IMR-90 (cell line): ENCODE measurements at regions not wholly inside any gene's neighbourhood (a gene's known extent, or its start where the extent isn't known, plus 50 kb on each side); places are given as distances from the start of the nearest gene placed in this dataset.

ENCODE experiments used
- BHLHE40 ChIP-seq: fragments of 150-350 bp; IDR thresholded peaks from 2 replicates; pipeline ENCODE4 v1.6.1; 2016; ENCODE audit warnings: mild to moderate bottlenecking, low read depth, low read length
- CEBPB ChIP-seq: IDR thresholded peaks from 2 replicates; pipeline ENCODE4 v1.6.1; 2012; ENCODE audit warnings: low read depth, low read length, improper control_type of control experiment
- CHD1 ChIP-seq: IDR thresholded peaks from 2 replicates; pipeline ENCODE4 v1.6.1; 2012; ENCODE audit warnings: low read depth, low read length, improper control_type of control experiment
- FOS ChIP-seq: fragments of 150-350 bp; IDR thresholded peaks from 2 replicates; pipeline ENCODE4 v1.6.1; 2016; ENCODE audit warnings: low read depth, low read length
- MAFK ChIP-seq: IDR thresholded peaks from 2 replicates; pipeline ENCODE4 v1.6.1; 2012; ENCODE audit warnings: low read depth, low read length, improper control_type of control experiment
- MXI1 ChIP-seq: IDR thresholded peaks from 2 replicates; pipeline ENCODE4 v1.6.1; 2012; ENCODE audit warnings: low read depth, mild to moderate bottlenecking, low read length, moderate library complexity, borderline replicate concordance
- POLR2A ChIP-seq: IDR thresholded peaks from 2 replicates; pipeline ENCODE4 v1.6.1; 2012; ENCODE audit warnings: mild to moderate bottlenecking, low read depth, low read length
- RAD21 ChIP-seq: IDR thresholded peaks from 2 replicates; pipeline ENCODE4 v1.6.1; 2012; ENCODE audit warnings: low read length, improper control_type of control experiment
- RCOR1 ChIP-seq: IDR thresholded peaks from 2 replicates; pipeline ENCODE4 v1.6.1; 2012; ENCODE audit warnings: mild to moderate bottlenecking, low read length, improper control_type of control experiment; ENCODE audit not compliant: insufficient replicate concordance
- RFX5 ChIP-seq: IDR thresholded peaks from 2 replicates; pipeline ENCODE4 v1.8.0; 2012; ENCODE audit warnings: low read depth, mild to moderate bottlenecking, low read length, moderate library complexity
- SMC3 ChIP-seq: fragments of 150-350 bp; IDR thresholded peaks from 2 replicates; pipeline ENCODE4 v1.6.1; 2016; ENCODE audit warnings: low read depth, mild to moderate bottlenecking, antibody characterized with exemption, low read length, moderate library complexity
- TF ChIP-seq, protein P1 (sequence below): conservative IDR thresholded peaks from 2 replicates; pipeline ENCODE4 v1.5.1; 2012; ENCODE audit warnings: mild to moderate bottlenecking, low read depth, low read length, improper control_type of control experiment
- TF ChIP-seq, protein P2 (sequence below): fragments of 150-350 bp; IDR thresholded peaks from 2 replicates; pipeline ENCODE4 v1.6.1; 2016; ENCODE audit warnings: low read depth, mild to moderate bottlenecking, low read length, moderate library complexity, borderline replicate concordance
- TF ChIP-seq, protein P3 (sequence below): fragments of 150-350 bp; IDR thresholded peaks from 2 replicates; pipeline ENCODE4 v1.6.1; 2017; ENCODE audit warnings: mild to moderate bottlenecking, antibody characterized with exemption, low read length, low read depth

DNA sequence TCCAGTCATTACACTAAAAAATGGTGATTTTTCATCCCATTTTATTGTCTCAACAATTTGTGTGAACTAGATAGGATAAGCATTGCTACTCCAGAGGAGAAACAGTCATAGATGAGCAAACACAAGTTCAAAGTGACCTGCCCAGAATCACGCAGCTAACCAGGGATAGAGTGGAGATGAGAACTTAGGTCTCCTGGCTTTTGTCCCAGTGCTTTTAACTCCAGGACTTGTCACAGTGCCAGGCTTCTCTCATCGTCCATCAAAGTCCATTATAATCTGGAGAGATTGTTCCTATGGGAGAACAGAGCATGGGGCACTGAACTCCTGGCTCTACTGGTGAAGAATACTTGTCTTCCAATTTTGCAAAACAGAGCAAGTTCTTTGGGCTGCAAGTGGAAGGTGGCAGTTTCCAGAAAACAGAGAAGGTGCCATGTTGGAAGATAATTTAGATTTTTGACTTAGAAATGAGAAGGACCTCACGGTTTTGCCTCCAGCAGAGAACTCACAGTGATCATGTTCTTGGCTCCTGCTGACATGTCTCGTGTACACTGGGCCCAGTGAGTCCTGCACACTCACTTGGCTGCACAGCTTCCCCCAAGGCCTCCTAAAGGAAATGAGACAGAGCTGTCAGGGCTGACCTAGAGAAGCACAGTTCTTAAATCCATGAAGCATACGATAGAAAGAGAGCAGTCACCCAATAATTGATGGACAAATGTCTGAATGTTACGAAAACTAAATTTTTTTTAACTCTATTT lies 322.9 kb upstream of the NRP1 start:
- TF ChIP-seq, protein P1, sequence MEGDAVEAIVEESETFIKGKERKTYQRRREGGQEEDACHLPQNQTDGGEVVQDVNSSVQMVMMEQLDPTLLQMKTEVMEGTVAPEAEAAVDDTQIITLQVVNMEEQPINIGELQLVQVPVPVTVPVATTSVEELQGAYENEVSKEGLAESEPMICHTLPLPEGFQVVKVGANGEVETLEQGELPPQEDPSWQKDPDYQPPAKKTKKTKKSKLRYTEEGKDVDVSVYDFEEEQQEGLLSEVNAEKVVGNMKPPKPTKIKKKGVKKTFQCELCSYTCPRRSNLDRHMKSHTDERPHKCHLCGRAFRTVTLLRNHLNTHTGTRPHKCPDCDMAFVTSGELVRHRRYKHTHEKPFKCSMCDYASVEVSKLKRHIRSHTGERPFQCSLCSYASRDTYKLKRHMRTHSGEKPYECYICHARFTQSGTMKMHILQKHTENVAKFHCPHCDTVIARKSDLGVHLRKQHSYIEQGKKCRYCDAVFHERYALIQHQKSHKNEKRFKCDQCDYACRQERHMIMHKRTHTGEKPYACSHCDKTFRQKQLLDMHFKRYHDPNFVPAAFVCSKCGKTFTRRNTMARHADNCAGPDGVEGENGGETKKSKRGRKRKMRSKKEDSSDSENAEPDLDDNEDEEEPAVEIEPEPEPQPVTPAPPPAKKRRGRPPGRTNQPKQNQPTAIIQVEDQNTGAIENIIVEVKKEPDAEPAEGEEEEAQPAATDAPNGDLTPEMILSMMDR: no peak
- no peak for TF ChIP-seq RAD21
- no peak for TF ChIP-seq RFX5
- no peak for TF ChIP-seq POLR2A
- TF ChIP-seq RCOR1: no peak
- TF ChIP-seq CHD1: no peak
- TF ChIP-seq, protein P2, sequence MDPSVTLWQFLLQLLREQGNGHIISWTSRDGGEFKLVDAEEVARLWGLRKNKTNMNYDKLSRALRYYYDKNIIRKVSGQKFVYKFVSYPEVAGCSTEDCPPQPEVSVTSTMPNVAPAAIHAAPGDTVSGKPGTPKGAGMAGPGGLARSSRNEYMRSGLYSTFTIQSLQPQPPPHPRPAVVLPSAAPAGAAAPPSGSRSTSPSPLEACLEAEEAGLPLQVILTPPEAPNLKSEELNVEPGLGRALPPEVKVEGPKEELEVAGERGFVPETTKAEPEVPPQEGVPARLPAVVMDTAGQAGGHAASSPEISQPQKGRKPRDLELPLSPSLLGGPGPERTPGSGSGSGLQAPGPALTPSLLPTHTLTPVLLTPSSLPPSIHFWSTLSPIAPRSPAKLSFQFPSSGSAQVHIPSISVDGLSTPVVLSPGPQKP: no peak
- TF ChIP-seq SMC3: no peak
- TF ChIP-seq MXI1: no peak
- no peak for TF ChIP-seq FOS
- no peak for TF ChIP-seq BHLHE40
- TF ChIP-seq, protein P3, sequence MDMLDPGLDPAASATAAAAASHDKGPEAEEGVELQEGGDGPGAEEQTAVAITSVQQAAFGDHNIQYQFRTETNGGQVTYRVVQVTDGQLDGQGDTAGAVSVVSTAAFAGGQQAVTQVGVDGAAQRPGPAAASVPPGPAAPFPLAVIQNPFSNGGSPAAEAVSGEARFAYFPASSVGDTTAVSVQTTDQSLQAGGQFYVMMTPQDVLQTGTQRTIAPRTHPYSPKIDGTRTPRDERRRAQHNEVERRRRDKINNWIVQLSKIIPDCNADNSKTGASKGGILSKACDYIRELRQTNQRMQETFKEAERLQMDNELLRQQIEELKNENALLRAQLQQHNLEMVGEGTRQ: no peak
- TF ChIP-seq CEBPB: no peak
- no peak for TF ChIP-seq MAFK
